ENCODE measurements at regions not wholly inside any gene's neighbourhood (a gene's known extent, or its start where the extent isn't known, plus 50 kb on each side); places are given as distances from the start of the nearest gene placed in this dataset.

DNA sequence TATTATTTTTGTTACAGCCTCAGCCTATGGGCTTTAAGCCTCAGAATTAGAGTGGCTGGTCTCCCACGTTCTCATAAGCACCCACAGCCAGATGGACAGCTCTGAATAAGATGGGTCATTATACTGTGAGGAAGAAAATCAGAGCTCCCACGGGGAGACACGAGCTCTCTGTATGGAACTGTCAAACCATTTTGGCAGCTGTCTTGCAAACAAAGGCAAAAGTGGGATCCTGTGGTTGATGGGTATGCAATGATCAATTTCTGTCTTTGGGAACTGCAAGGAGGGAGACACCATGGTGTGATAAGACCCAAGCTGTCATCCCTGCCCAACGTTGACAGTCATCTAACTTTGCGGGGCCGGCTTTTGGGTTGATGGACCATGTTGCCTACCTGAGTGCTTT lies 614.3 kb downstream of the TYW1 start:
- TF ChIP-seq CTCF (IDR thresholded peaks at IDR 0.05; ENCODE audit: borderline replicate concordance, extremely low read depth, low read length, poor library complexity, severe bottlenecking) (no peak), EZH2 (IDR thresholded peaks at IDR 0.05; ENCODE audit: borderline replicate concordance, low read depth, low read length, severe bottlenecking) (no peak)

All from DND-41 (cell line).